HepG2 (cell line): ENCODE measurements at regions not wholly inside any gene's neighbourhood (a gene's known extent, or its start where the extent isn't known, plus 50 kb on each side); places are given as distances from the start of the nearest gene placed in this dataset.

Experiments
- ATAC-seq: fragments of 200-7000 bp; cut with Tn5 transposase; 3 replicates; pipeline ENCODE4 v1.9.1; 2020; ENCODE audit warnings: mild to moderate bottlenecking, moderate library complexity
- BruUV-seq: library from RNA; stranded (reverse); fragments of 400-500 nt; replicated peaks from 2 replicates; lab custom pipeline; 2021; lab: Mats Ljungman, UMichigan
- CTCF ChIA-PET: fragments of 300-600 bp; formaldehyde crosslinking; extraction: SDS; loops from one replicate; lab custom pipeline; 2021; ENCODE audit warnings: low total read pairs, inconsistent platforms, low intra/inter-chr PET ratio; lab: Yijun Ruan, JAX
- POLR2A ChIA-PET: fragments of 350-600 bp; sonication (Branson Sonifier 250); formaldehyde crosslinking; loops from one replicate; lab custom pipeline; 2020; ENCODE audit warnings: antibody characterized with exemption, inconsistent platforms; lab: Yijun Ruan, JAX
- DNase-seq: peaks from one replicate; pipeline ENCODE4 v3.0.0-alpha.2; 2015; ENCODE audit warnings: low spot score
- FAIRE-seq: peaks from 3 replicates; lab custom pipeline; 2011; peaks lifted over from hg19 to GRCh38; lab: Jason Lieb, UNC
- H2AFZ ChIP-seq: one replicate; pipeline ENCODE4 v1.6.1; 2011; ENCODE audit warnings: low read length, inconsistent platforms
- H3K27ac ChIP-seq: fragments of 300-600 bp; 3 replicates; pipeline ENCODE4 v1.8.0; 2011; ENCODE audit warnings: mixed run types, mild to moderate bottlenecking, mixed read lengths, low read length, inconsistent platforms; ENCODE audit not compliant: insufficient read depth; ENCODE audit errors: extremely low read length
- H3K27me3 ChIP-seq, 2 experiments: fragments of 200-600 bp in 1 of 2; 2 replicates in 1 of 2; 3 replicates in 1 of 2; pipeline versions ENCODE4 v1.6.0 to v1.8.0; 2011; ENCODE audit warnings: low read length in 2 of 2, mild to moderate bottlenecking in 2 of 2, moderate library complexity in 2 of 2, inconsistent platforms in 1 of 2; ENCODE audit not compliant: insufficient read depth in 2 of 2, control insufficient read depth in 1 of 2
- H3K36me3 ChIP-seq, 2 experiments: fragments of 200-600 bp in 1 of 2; replicated peaks in 1 of 2; 2 replicates in 1 of 2; 3 replicates in 1 of 2; pipeline versions ENCODE4 v1.5.1 to v1.8.0; 2011; ENCODE audit warnings: low read length in 2 of 2, inconsistent platforms in 1 of 2; ENCODE audit not compliant: insufficient read depth in 2 of 2, control insufficient read depth in 1 of 2
- H3K4me1 ChIP-seq: 2 replicates; pipeline ENCODE4 v1.5.1; 2012; ENCODE audit warnings: low read length, inconsistent platforms; ENCODE audit not compliant: insufficient read depth
- H3K4me2 ChIP-seq: 2 replicates; pipeline ENCODE4 v1.6.0; 2011; ENCODE audit warnings: low read depth, low read length, inconsistent platforms
- H3K4me3 ChIP-seq, 3 experiments: fragments of 200-600 bp in 1 of 3; sonication (generic), shearing (Covaris generic) in 1 of 3; replicated peaks in 1 of 3; 2 replicates each; pipeline ENCODE4 v1.5.1; 2011 to 2016; ENCODE audit warnings: low read length in 3 of 3, inconsistent platforms in 2 of 3, low read depth in 2 of 3, mild to moderate bottlenecking in 2 of 3, control low read depth in 1 of 3, mixed read lengths in 1 of 3; ENCODE audit not compliant: insufficient read depth in 1 of 3
- H3K79me2 ChIP-seq: one replicate; pipeline ENCODE4 v1.6.1; 2011; ENCODE audit warnings: low read length, inconsistent platforms; ENCODE audit not compliant: insufficient read depth
- H3K9ac ChIP-seq: 2 replicates; pipeline ENCODE4 v1.6.0; 2011; ENCODE audit warnings: mild to moderate bottlenecking, low read depth, low read length, inconsistent platforms; ENCODE audit not compliant: insufficient read depth
- H3K9me3 ChIP-seq: 2 replicates; pipeline ENCODE4 v1.5.1; 2012; ENCODE audit warnings: mild to moderate bottlenecking, low read length
- H4K20me1 ChIP-seq: 2 replicates; pipeline ENCODE4 v1.6.0; 2011; ENCODE audit warnings: inconsistent platforms, mild to moderate bottlenecking, low read length, moderate library complexity; ENCODE audit not compliant: insufficient read depth
- ARID3A ChIP-seq: IDR thresholded peaks from 2 replicates; pipeline ENCODE4 v1.6.1; 2012; ENCODE audit warnings: low read depth, low read length, improper control_type of control experiment
- BATF2 ChIP-seq: sonication (generic); formaldehyde crosslinking; IDR thresholded peaks from 2 replicates; pipeline ENCODE4 v1.8.0; 2022; ENCODE audit warnings: mild to moderate bottlenecking, missing genetic modification reagents, moderate library complexity
- CEBPB ChIP-seq: IDR thresholded peaks from 2 replicates; pipeline ENCODE4 v1.6.1; 2011; ENCODE audit warnings: low read depth, low read length, improper control_type of control experiment, borderline replicate concordance
- CREM ChIP-seq, 2 experiments: sonication (generic) in 1 of 2; formaldehyde crosslinking in 1 of 2; IDR thresholded peaks; 2 replicates each; pipeline versions ENCODE4 v1.4.0 to v1.6.1; 2016 to 2020; ENCODE audit warnings: antibody characterized with exemption in 1 of 2, mild to moderate bottlenecking in 1 of 2, missing genetic modification reagents in 1 of 2
- DDIT3 ChIP-seq: sonication (generic); formaldehyde crosslinking; IDR thresholded peaks from 2 replicates; pipeline ENCODE4 v1.4.0; 2020; ENCODE audit warnings: mild to moderate bottlenecking, missing genetic modification reagents
- FOXA1 ChIP-seq, 2 experiments: fragments of 450-650 bp in 1 of 2; sonication (generic) in 1 of 2; formaldehyde crosslinking in 1 of 2; IDR thresholded peaks; 2 replicates each; pipeline versions ENCODE4 v1.4.0 to v1.6.1; 2016 to 2020; ENCODE audit warnings: missing genetic modification reagents in 1 of 2
- KAT2B ChIP-seq: fragments of 150-350 bp; IDR thresholded peaks from 2 replicates; pipeline ENCODE4 v1.6.1; 2014; ENCODE audit warnings: low read depth, low read length, borderline replicate concordance
- ONECUT2 ChIP-seq: sonication (generic); formaldehyde crosslinking; IDR thresholded peaks from 2 replicates; pipeline ENCODE4 v1.4.0; 2020; ENCODE audit warnings: missing genetic modification reagents
- POLR2AphosphoS5 ChIP-seq: IDR thresholded peaks from 2 replicates; pipeline ENCODE4 v1.6.1; 2012; ENCODE audit warnings: low read depth, low read length
- SIX1 ChIP-seq: sonication (generic); formaldehyde crosslinking; IDR thresholded peaks from 2 replicates; pipeline ENCODE4 v1.4.0; 2020; ENCODE audit warnings: missing genetic modification reagents, borderline replicate concordance
- SOX5 ChIP-seq: IDR thresholded peaks from 2 replicates; pipeline ENCODE4 v1.6.1; 2016; ENCODE audit warnings: borderline replicate concordance
- SRF ChIP-seq: IDR thresholded peaks from 2 replicates; pipeline ENCODE4 v1.6.1; 2011; ENCODE audit warnings: mild to moderate bottlenecking, low read depth, low read length, moderate library complexity
- THAP9 ChIP-seq: sonication (generic); formaldehyde crosslinking; IDR thresholded peaks from 2 replicates; pipeline ENCODE4; 2020; ENCODE audit warnings: missing genetic modification reagents, mild to moderate bottlenecking, borderline replicate concordance
- ZNF503 ChIP-seq: sonication (generic); formaldehyde crosslinking; IDR thresholded peaks from 2 replicates; pipeline ENCODE4 v1.4.0; 2020; ENCODE audit warnings: missing genetic modification reagents
- ZNF678 ChIP-seq: sonication (generic); formaldehyde crosslinking; IDR thresholded peaks from 2 replicates; pipeline ENCODE4 v1.4.0; 2020; ENCODE audit warnings: mild to moderate bottlenecking, missing genetic modification reagents
- ZNF816 ChIP-seq: sonication (generic); formaldehyde crosslinking; IDR thresholded peaks from 2 replicates; pipeline ENCODE4 v1.8.0; 2022; ENCODE audit warnings: missing genetic modification reagents, mild to moderate bottlenecking, borderline replicate concordance
- WGBS: methylation state at CpG from one replicate; pipeline ENCODE4 v1.1.6; 2017; ENCODE audit warnings: low lambda C conversion rate; 5-methylcytosine and 5-hydroxymethylcytosine counted together
- in situ Hi-C: cut with HindIII; loops from 2 replicates; pipeline ENCODE4 v1.10.0; 2017; ENCODE audit warnings: low pct_unique_long_range_greater_than_20kb; ENCODE audit not compliant: extremely low pct_ligation_motif_present
- intact Hi-C: fragments of 100-400 bp; cut with micrococcal nuclease; formaldehyde crosslinking; loops from one replicate; pipeline ENCODE4 v1.10.0; 2022; ENCODE audit not compliant: unreplicated experiment

- no peaks in the 10 kb centered on the region for H3K27me3 ChIP-seq
- no peaks in the 10 kb centered on the region for H4K20me1 ChIP-seq
- no peaks in the 10 kb centered on the region for H3K4me1 ChIP-seq
- CTCF ChIA-PET = no interaction called here
- DNase-seq (no peak), ATAC-seq (no peak), FAIRE-seq (no peak)
- no peak overlapping the region for H2AFZ ChIP-seq
- H3K4me2 ChIP-seq = no peak overlapping the region
- no TSS peak for BruUV-seq
- H3K36me3 ChIP-seq = no peaks in the 10 kb centered on the region
- H3K79me2 ChIP-seq = no peaks in the 10 kb centered on the region
- no peak overlapping the region for H3K9ac ChIP-seq
- H3K9me3 ChIP-seq = no peaks in the 10 kb centered on the region
- POLR2A ChIA-PET = no interaction called here
- WGBS = 6% methylated on average over 2 of the region's 2 CpGs
- no peak overlapping the region for H3K27ac ChIP-seq
- H3K4me3 ChIP-seq = no peak overlapping the region
- intact Hi-C loops (no loop called here), in situ Hi-C loops (no loop called here)
- no peak for TF ChIP-seq FOXA1 (IDR thresholded peaks at IDR 0.05)
- TF ChIP-seq FOXA1 (CRISPR knock-in tag; IDR thresholded peaks at IDR 0.05) = no peak
- TF ChIP-seq ONECUT2 (CRISPR knock-in tag) = no peak
- no peak for TF ChIP-seq SRF
- no peak for TF ChIP-seq POLR2AphosphoS5
- TF ChIP-seq ZNF816 (CRISPR knock-in tag) = no peak
- no peak for TF ChIP-seq ARID3A
- no peak for TF ChIP-seq CREM (IDR thresholded peaks at IDR 0.05)
- TF ChIP-seq CREM (CRISPR knock-in tag; IDR thresholded peaks at IDR 0.05) = no peak
- TF ChIP-seq ZNF503 (CRISPR knock-in tag) = no peak
- TF ChIP-seq ZNF678 (CRISPR knock-in tag) = no peak
- no peak for TF ChIP-seq BATF2 (CRISPR knock-in tag)
- TF ChIP-seq THAP9 (CRISPR knock-in tag) = no peak
- TF ChIP-seq KAT2B = no peak
- TF ChIP-seq SIX1 = no peak
- TF ChIP-seq CEBPB = no peak
- no peak for TF ChIP-seq SOX5 (CRISPR knock-in tag)
- TF ChIP-seq DDIT3 = no peak
These were observed 364.5 kb downstream of the BTG1 start for GRCh38 chr12:91781114-91781513.
